ENCODE measurements at regions not wholly inside any gene's neighbourhood (a gene's known extent, or its start where the extent isn't known, plus 50 kb on each side); places are given as distances from the start of the nearest gene placed in this dataset.
A peak's percentile ranks its signal among the peaks of the same experiment; 100 is the strongest.
"Not testable (repeated sequence)": the region's sequence is repeated elsewhere in the genome, so short reads cannot be mapped to it uniquely, and the experiment has no call there.

DNA sequence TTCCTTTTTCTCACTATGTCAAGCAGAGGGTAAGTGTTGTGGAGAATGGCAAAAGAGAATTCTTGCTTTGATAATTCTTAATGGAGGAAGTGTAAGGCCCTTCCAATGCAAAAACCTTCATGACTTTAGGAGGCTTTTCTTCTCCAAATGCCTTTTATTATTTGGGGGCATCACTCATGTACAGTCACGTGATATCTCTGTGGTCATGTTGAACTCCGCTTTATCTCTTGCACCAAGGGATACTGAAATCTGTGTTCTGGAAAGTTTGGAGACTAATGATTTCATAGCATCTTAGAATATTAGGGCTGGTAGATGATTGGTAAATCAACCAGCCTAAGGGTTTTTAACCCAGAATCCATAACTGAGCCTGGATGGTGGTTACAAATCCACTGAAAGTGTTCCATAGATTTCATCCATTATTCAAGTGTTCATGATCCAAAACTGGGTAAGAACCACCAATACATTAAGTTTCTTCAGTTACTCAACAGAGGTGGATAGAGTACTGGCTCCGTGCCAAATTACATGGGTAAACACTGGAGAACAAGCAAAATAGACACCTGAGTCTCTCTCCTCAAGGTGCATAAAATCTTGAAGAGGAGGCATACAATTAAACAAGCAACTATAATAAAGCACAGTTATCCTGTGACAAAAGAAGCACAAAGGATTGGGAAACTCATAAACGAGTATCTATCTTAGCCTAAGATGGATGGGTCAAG lies 169.6 kb upstream of the EPHA4 start:
- H3K4me3 ChIP-seq (ENCODE audit: insufficient read depth, low read depth, low read length), result no peak overlapping the region
- no peaks in the 10 kb centered on the region for H3K27me3 ChIP-seq (ENCODE audit: control insufficient read depth, insufficient read depth, low read length)
- no peaks in the 10 kb centered on the region for H3K36me3 ChIP-seq (replicated peaks; ENCODE audit: control insufficient read depth, insufficient read depth, low read length)
- DNase-seq, result no peak

DNA sequence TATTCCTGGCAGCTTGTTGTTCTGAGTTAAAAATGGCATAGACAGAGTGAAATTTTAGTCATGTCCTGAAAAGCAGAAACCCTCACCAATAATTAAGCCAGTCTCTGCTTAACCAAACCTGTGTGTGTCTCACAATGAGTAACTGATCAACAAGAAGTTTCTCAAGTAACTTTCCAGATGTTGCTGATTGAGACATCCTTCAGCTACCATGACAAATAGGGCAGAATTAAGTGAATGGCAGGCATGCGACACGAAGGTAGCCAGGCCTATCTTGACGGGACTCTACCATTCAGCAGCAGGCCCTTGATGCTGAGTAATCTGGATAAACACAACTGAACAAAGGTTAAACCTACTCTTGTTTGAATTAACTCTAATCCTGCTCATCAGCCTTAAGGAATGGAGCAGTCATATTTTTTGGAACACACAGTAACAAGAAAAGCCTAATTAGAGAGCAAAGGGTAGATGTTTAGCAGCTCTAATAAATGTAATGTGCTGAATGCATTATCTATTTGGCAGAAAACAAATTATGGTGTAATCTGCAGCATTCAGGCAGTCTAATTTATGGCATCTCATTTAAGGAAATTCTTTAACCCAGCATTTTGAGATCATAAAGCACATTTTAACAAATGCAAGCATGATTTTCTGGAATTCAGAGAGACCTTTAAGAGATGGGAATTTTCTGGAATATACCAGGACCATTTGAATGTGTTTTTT lies 159.5 kb upstream of the EPHA4 start:
- DNase-seq, result no peak
- H3K4me3 ChIP-seq (ENCODE audit: insufficient read depth, low read depth, low read length), result no peak overlapping the region
- no peaks in the 10 kb centered on the region for H3K36me3 ChIP-seq (replicated peaks; ENCODE audit: control insufficient read depth, insufficient read depth, low read length)
- H3K27me3 ChIP-seq (ENCODE audit: control insufficient read depth, insufficient read depth, low read length), result no peaks in the 10 kb centered on the region

DNA sequence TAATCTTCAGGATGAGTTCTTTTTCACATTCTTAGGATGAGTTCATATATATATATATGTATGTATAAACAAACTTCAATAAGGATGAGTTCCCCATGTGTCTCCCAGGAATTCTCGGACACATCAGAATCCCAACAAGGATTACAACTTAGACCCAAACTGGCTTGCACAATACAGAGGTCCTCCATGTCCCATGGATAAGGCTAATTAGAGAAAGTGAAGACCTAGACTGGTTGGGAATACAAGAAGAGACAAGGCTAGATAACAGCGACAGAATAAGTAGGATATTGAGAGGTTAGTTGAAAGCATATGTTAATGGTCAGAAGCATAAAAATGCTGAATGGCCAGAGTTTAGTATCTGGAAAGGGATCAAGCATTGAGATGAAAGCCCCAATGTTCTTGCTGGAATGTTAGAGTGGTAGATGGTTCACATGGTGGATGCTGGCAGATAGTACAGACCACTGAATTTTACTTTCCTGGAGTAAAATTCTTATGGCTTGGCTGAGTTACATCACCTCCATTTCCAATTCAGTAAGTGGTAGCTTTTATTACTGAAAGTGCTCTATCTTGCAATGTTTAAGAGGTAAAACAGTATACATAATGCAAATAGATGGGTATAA lies 154.9 kb upstream of the EPHA4 start:
- Histone ChIP-seq H3K27me3 (ENCODE audit: control insufficient read depth, insufficient read depth, low read length) (no peaks in the 10 kb centered on the region), H3K36me3 (replicated peaks; ENCODE audit: control insufficient read depth, insufficient read depth, low read length) (no peaks in the 10 kb centered on the region), H3K4me3 (ENCODE audit: insufficient read depth, low read depth, low read length) (no peak overlapping the region)
- DNase-seq, result no peak

DNA sequence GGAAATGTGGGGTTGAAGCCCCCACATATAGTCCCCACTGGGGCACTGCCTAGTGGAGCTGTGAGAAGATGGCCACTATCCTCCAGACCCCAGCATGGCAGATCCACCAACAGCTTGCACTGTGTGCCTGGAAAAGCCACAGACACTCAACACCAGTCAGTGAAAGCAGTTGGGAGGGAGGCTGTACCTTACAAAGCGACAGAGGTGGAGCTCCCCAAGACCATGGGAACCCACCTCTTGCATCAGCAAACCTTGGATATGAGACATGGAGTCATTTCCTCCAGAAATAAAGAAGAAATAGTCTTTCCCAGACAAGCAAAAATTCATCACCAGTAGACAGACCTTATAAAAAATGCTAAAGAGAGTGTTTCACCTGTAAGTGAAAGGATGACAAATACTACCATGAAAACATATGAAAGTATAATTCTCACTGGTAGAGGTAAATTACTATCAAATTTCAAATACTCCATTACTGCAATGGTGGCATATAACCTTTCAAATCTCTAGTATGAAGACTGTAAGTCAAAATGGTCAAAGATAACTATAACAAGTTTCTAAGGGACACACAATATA lies 152.6 kb upstream of the EPHA4 start:
- H3K36me3 ChIP-seq (replicated peaks; ENCODE audit: control insufficient read depth, insufficient read depth, low read length), result no peaks in the 10 kb centered on the region
- no peak overlapping the region for H3K4me3 ChIP-seq (ENCODE audit: insufficient read depth, low read depth, low read length)
- H3K27me3 ChIP-seq (ENCODE audit: control insufficient read depth, insufficient read depth, low read length), result no peaks in the 10 kb centered on the region
- DNase-seq, result no peak

DNA sequence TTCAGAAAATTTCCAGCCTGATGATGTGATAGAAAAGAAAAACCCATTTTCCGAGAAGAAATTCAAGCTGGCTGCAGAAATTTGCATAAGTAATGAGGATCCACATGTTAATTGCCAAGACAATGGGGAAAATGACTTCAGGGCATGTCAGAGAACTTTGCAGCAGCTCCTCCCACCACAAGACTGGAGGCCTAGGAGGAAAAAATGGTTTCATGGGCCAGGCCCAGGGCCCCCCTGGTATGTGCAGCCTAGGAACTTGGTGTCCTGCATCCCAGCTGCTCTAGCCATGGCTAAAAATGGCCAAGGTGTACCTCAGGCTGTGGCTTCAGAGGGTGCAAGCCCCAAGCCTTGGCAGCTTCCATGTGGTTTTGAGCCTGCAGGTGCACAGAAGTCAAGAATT lies 152.0 kb upstream of the EPHA4 start:
- not testable (repeated sequence) for H3K4me3 ChIP-seq (ENCODE audit: insufficient read depth, low read depth, low read length)

DNA sequence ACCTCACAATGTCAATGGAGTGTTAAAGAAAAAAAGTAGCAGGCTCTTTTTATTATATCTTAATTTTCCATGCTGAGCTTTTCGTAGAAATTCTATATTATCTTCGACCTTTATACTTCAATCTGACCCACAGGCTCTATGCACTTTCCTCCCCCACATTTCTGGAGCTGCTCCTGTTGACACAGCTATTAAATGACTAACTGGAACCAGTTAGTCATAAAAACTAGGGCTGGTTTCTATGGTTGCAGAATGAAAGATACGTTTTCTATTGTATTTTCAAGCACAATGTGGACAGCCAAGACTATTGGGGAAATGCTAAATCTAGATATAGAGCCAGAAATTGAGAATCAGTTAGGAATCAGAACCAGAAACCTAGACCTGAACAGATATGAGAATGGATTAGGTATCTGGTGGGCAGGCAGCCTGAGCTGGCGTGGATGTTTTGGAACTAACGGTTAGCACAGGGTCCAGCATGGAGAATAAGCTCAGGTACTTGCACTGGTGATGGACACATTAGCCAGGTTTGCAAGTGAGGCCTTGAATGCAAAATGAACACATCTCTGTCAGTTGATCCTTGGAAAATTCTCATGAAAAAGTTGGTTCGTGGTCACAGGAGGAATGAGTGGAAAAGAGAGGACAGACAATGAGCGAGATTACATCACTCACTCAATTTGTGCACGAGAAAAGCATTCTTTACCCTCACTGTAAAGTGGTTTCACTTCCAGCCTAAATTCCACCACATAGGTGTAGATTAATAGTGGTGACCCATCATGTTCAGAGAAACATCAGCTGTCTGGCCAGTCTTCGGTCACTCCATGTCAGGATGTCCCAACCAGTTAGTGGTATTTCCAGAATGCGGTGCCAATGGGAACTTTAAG lies 144.6 kb upstream of the EPHA4 start:
- no peaks in the 10 kb centered on the region for H3K27me3 ChIP-seq (ENCODE audit: control insufficient read depth, insufficient read depth, low read length)
- no peak overlapping the region for H3K4me3 ChIP-seq (ENCODE audit: insufficient read depth, low read depth, low read length)
- no peak for DNase-seq
- no peaks in the 10 kb centered on the region for H3K36me3 ChIP-seq (replicated peaks; ENCODE audit: control insufficient read depth, insufficient read depth, low read length)

More for the DNA sequence above, 152.0 kb upstream of the EPHA4 start:
- H3K36me3 ChIP-seq (replicated peaks; ENCODE audit: control insufficient read depth, insufficient read depth, low read length); H3K27me3 ChIP-seq (ENCODE audit: control insufficient read depth, insufficient read depth, low read length); DNase-seq: not testable (repeated sequence)

DNA sequence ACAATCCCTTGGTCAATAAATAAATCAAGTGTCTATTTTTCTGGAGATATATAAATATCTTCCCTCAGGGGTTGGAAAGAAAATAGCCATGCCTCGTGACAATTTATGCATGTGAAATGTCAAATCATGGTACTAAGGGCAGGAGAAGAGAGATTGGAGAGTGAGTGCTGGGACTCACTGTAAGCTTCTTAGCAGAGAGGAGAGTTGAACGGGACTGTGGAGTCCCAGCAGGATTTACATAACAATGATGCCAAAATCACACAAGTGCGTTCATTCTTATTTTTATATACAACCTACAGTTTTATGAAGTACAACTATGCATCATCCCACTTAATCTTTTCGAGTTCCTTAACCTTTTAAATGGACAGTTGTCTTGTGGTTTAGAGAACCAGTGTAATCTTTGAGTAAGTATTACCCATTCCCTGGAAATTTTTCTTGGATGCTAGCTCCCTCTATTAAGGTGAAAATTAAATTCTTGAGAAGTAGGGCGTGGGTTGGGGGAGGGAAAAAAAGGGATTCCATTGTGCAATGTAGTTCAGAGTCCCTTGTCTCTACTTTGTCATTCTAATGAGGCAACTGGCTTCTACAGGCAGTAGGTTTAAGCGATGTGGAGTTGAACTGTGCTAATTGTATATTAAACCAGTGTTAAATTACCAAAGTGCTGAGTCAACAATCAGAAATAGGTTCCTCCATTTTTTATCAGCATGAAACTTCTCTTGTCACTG lies 143.6 kb upstream of the EPHA4 start:
- no peak for DNase-seq
- H3K36me3 ChIP-seq (replicated peaks; ENCODE audit: control insufficient read depth, insufficient read depth, low read length), result no peaks in the 10 kb centered on the region
- H3K4me3 ChIP-seq (ENCODE audit: insufficient read depth, low read depth, low read length), result no peak overlapping the region
- no peaks in the 10 kb centered on the region for H3K27me3 ChIP-seq (ENCODE audit: control insufficient read depth, insufficient read depth, low read length)

DNA sequence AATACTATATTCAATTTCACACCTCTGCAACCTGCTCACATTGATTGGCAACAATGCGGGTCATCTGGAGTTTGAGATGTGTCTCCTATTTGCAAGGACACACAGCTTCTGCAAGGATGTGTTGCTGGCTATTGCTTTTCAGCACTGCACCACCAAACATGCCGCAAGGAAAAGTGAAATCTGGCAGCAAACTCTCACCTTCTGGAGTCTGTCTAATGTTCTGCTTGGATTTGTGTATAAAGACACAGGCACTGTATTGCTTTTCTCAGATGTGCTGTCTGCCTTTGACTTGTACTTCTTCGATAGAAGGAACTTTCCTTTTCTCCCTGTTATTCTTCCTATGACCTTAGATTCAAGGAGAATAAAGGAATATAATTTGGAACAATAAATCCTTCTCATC lies 138.6 kb upstream of the EPHA4 start:
- no peak overlapping the region for H3K4me3 ChIP-seq (ENCODE audit: insufficient read depth, low read depth, low read length)
- DNase-seq, result no peak
- H3K36me3 ChIP-seq (replicated peaks; ENCODE audit: control insufficient read depth, insufficient read depth, low read length), result no peaks in the 10 kb centered on the region
- no peaks in the 10 kb centered on the region for H3K27me3 ChIP-seq (ENCODE audit: control insufficient read depth, insufficient read depth, low read length)

DNA sequence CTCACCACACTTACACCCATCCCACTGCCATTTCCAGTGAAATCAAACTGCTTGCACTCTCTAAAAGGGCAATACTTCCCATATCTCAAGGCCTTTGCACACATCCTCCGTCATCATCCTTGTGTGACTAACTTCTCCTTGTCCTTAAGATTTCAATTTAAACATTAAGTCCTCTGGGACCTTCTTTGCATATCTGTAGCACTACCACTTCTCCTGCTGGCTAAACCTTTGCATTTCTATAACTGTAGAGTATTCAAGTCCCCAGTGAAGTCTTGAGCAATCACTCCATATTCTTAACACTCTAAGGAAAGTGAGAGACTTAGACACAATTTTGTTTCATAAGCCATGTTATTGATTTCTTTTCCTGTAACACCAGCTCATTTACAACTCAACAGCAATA lies 136.8 kb upstream of the EPHA4 start:
- Histone ChIP-seq H3K27me3 (ENCODE audit: control insufficient read depth, insufficient read depth, low read length) (no peaks in the 10 kb centered on the region), H3K36me3 (replicated peaks; ENCODE audit: control insufficient read depth, insufficient read depth, low read length) (no peaks in the 10 kb centered on the region), H3K4me3 (ENCODE audit: insufficient read depth, low read depth, low read length) (no peak overlapping the region)
- DNase-seq, result peak; percentile 1

DNA sequence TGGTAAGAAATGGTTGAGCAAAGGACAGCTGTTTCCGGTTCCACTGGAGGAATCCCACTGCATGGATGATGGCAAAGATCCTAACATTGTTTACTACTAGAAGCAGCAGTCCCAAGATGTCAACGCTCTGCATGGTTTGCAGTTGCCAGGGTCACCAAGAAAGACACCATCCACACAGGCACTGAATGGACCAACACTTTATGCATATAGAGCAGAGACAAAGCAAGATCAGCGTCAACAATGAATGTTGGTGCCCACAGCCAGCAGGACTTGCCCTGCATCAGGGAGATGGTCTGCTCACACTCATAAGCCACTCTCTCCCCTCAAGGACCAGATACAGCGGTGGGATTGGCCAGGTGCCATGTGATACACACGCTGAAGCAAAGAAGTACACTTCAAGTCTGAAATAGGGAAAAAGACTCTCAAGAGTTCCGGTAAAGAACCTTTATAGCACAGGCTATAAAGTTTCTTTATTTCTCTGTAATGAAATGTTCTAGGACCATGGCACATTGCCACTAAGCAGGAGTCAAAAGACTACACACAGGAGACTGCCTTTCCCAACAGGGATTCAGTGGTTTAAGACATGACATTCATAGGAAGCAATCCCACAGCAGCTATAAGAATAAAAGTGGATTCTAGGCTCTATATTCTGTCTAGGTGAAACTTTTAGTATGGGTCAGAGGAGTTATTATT lies 133.2 kb upstream of the EPHA4 start:
- DNase-seq, result no peak
- Histone ChIP-seq H3K4me3 (ENCODE audit: insufficient read depth, low read depth, low read length) (no peak overlapping the region), H3K36me3 (replicated peaks; ENCODE audit: control insufficient read depth, insufficient read depth, low read length) (no peaks in the 10 kb centered on the region), H3K27me3 (ENCODE audit: control insufficient read depth, insufficient read depth, low read length) (no peaks in the 10 kb centered on the region)

DNA sequence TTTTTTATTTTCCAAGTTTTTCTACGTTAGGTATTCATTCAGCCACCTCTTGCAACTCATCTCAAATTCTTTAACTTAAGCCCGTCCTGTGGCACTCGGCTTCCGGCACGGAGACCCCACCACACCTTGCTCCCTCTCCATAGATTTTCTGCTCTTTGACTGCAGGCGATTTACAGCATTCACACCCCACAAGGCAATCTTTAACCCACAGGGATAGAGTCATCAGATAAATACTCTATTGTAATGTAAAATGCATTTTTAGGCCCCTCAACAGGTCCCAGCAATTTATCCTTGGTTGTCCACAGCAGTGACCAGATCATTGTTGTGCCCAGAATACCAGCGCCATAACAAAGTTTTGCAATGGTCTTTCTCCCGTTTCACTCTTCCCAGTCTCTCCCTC lies 132.3 kb upstream of the EPHA4 start:
- Histone ChIP-seq H3K36me3 (replicated peaks; ENCODE audit: control insufficient read depth, insufficient read depth, low read length) (no peaks in the 10 kb centered on the region), H3K4me3 (ENCODE audit: insufficient read depth, low read depth, low read length) (no peak overlapping the region), H3K27me3 (ENCODE audit: control insufficient read depth, insufficient read depth, low read length) (no peaks in the 10 kb centered on the region)

DNA sequence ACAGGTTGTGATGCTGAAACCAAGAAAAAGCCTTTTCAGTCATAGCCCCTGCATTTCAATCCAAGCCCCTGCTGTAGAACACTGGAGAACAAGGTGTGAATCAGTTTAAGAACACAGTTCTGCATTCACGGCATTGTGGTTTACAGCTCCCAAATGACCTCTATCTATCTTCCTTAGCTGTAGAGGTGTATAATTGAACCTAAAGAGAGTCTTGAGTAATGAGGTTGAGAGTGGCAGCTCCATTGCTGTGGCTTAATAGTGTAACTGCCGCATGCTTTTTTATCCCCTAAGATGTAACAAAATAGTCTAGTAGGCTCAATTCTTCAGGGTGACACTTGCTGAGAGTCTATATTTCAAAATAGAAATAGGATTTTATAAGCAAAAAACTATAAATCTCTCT lies 121.3 kb upstream of the EPHA4 start:
- H3K27me3 ChIP-seq (ENCODE audit: control insufficient read depth, insufficient read depth, low read length), result no peaks in the 10 kb centered on the region
- H3K36me3 ChIP-seq (replicated peaks; ENCODE audit: control insufficient read depth, insufficient read depth, low read length), result no peaks in the 10 kb centered on the region
- DNase-seq, result no peak
- no peak overlapping the region for H3K4me3 ChIP-seq (ENCODE audit: insufficient read depth, low read depth, low read length)

More for the DNA sequence above, 132.3 kb upstream of the EPHA4 start:
- no peak for DNase-seq

DNA sequence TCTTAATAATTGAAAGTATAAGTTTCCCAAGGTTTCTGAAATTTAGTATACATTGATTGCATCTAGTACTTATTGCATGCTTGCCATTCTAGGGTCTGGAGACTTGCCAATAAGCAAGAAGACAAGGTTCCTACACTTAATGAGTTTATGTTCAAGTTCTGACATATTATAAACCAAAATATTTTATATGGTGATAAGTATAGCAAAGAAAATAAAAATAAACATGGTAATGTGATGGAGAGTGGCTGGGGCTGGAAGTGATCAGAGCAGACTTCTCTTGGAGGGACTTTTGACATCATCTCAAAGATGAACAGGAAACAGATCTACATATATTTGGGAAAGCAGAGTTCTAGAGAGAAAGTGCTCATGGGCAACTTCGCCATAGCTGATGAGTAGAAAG lies 119.5 kb upstream of the EPHA4 start:
- Histone ChIP-seq H3K4me3 (ENCODE audit: insufficient read depth, low read depth, low read length) (no peak overlapping the region), H3K27me3 (ENCODE audit: control insufficient read depth, insufficient read depth, low read length) (no peaks in the 10 kb centered on the region), H3K36me3 (replicated peaks; ENCODE audit: control insufficient read depth, insufficient read depth, low read length) (no peaks in the 10 kb centered on the region)
- DNase-seq, result no peak

Measured in H7 (cell line).